ENCODE measurements at regions not wholly inside any gene's neighbourhood (a gene's known extent, or its start where the extent isn't known, plus 50 kb on each side); places are given as distances from the start of the nearest gene placed in this dataset.
"Not testable (repeated sequence)": the region's sequence is repeated elsewhere in the genome, so short reads cannot be mapped to it uniquely, and the experiment has no call there.

GRCh38 chr10:81264991-81265390 is 610.0 kb upstream of the NRG3 start:
- TF ChIP-seq, protein P1, sequence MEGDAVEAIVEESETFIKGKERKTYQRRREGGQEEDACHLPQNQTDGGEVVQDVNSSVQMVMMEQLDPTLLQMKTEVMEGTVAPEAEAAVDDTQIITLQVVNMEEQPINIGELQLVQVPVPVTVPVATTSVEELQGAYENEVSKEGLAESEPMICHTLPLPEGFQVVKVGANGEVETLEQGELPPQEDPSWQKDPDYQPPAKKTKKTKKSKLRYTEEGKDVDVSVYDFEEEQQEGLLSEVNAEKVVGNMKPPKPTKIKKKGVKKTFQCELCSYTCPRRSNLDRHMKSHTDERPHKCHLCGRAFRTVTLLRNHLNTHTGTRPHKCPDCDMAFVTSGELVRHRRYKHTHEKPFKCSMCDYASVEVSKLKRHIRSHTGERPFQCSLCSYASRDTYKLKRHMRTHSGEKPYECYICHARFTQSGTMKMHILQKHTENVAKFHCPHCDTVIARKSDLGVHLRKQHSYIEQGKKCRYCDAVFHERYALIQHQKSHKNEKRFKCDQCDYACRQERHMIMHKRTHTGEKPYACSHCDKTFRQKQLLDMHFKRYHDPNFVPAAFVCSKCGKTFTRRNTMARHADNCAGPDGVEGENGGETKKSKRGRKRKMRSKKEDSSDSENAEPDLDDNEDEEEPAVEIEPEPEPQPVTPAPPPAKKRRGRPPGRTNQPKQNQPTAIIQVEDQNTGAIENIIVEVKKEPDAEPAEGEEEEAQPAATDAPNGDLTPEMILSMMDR (IDR thresholded peaks at IDR 0.05): not testable (repeated sequence)
- TF ChIP-seq TCF7L2, POLR2AphosphoS5 (IDR thresholded peaks at IDR 0.05; ENCODE audit: low read depth, low read length): not testable (repeated sequence)

Data from Panc1 (cell line).